Sigmoid colon (tissue), 4 donors: ENCODE measurements at regions not wholly inside any gene's neighbourhood (a gene's known extent, or its start where the extent isn't known, plus 50 kb on each side); places are given as distances from the start of the nearest gene placed in this dataset.

Experiments
- EP300 ChIP-seq, 4 donors: sonication (generic); formaldehyde crosslinking; IDR thresholded peaks; one replicate each; pipeline ENCODE4 v1.6.1; 2017; ENCODE audit warnings: antibody characterized with exemption in 4 of 4
- POLR2A ChIP-seq, 2 donors: fragments of 450-650 bp; IDR thresholded peaks; one replicate each; pipeline ENCODE4 v1.6.1; 2016; ENCODE audit warnings: antibody characterized with exemption in 2 of 2, mild to moderate bottlenecking in 2 of 2, moderate library complexity in 2 of 2
- POLR2AphosphoS5 ChIP-seq, 4 donors: sonication (generic); formaldehyde crosslinking; IDR thresholded peaks; one replicate each; pipeline ENCODE4 v1.6.1; 2017; ENCODE audit warnings: antibody characterized with exemption in 4 of 4
- TF ChIP-seq, protein P1 (sequence below), 4 experiments: fragments of 450-650 bp in 3 of 4; fragments of 200-600 bp in 1 of 4; IDR thresholded peaks; one replicate each; pipeline ENCODE4 v1.5.1; 2016 to 2019; ENCODE audit warnings: antibody characterized with exemption in 4 of 4, mild to moderate bottlenecking in 3 of 4, moderate library complexity in 2 of 4

DNA sequence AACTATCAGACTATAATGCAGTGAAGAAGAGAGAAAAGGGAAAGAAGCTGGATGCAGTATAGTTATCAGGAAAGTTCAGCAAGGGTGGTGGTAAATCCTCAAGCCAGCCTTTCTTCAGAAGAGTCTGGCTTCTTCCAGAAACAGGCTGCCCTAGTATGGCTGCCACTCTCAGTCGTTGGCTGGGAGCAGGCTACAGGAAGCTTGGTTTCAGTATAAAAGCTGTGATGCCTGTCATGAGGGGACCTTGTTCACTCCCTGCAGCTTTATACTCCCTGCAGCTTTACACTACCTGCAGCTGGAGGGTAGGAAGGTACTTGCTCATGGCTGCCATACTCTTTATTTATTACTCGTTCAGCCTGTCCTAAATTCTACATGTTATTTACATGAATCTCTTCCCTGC lies 63.3 kb upstream of the ARHGAP18 start:
- TF ChIP-seq, protein P1, sequence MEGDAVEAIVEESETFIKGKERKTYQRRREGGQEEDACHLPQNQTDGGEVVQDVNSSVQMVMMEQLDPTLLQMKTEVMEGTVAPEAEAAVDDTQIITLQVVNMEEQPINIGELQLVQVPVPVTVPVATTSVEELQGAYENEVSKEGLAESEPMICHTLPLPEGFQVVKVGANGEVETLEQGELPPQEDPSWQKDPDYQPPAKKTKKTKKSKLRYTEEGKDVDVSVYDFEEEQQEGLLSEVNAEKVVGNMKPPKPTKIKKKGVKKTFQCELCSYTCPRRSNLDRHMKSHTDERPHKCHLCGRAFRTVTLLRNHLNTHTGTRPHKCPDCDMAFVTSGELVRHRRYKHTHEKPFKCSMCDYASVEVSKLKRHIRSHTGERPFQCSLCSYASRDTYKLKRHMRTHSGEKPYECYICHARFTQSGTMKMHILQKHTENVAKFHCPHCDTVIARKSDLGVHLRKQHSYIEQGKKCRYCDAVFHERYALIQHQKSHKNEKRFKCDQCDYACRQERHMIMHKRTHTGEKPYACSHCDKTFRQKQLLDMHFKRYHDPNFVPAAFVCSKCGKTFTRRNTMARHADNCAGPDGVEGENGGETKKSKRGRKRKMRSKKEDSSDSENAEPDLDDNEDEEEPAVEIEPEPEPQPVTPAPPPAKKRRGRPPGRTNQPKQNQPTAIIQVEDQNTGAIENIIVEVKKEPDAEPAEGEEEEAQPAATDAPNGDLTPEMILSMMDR (IDR thresholded peaks at IDR 0.05) = no peak
- TF ChIP-seq POLR2A (IDR thresholded peaks at IDR 0.05) = no peak
- no peak for TF ChIP-seq POLR2AphosphoS5 (IDR thresholded peaks at IDR 0.05)
- TF ChIP-seq EP300 (IDR thresholded peaks at IDR 0.05) = no peak
